Panc1 (cell line): ENCODE measurements at regions not wholly inside any gene's neighbourhood (a gene's known extent, or its start where the extent isn't known, plus 50 kb on each side); places are given as distances from the start of the nearest gene placed in this dataset.

Experiments used
- ATAC-seq: fragments of 200-7000 bp; cut with Tn5 transposase; 2 replicates; pipeline ENCODE4 v1.9.1; 2020; ENCODE audit warnings: mild to moderate bottlenecking, moderate library complexity
- BruUV-seq: library from RNA; stranded (reverse); fragments of 400-500 nt; replicated peaks from 2 replicates; lab custom pipeline; 2021; lab: Mats Ljungman, UMichigan
- CTCF ChIA-PET: fragments of 300-600 bp; sonication (Branson Sonifier 250); formaldehyde crosslinking; loops from one replicate; lab custom pipeline; 2022; ENCODE audit warnings: antibody characterized with exemption; lab: Charles Lee
- POLR2A ChIA-PET: fragments of 300-600 bp; sonication (Branson Sonifier 250); formaldehyde crosslinking; loops from one replicate; lab custom pipeline; 2022; ENCODE audit warnings: antibody characterized with exemption; lab: Charles Lee
- DNase-seq: peaks from one replicate; pipeline ENCODE4 v3.0.0-alpha.2; 2010; ENCODE audit warnings: low read depth, low spot score
- H3K27ac ChIP-seq: 2 replicates; pipeline ENCODE4 v1.5.1; 2011; ENCODE audit warnings: mild to moderate bottlenecking, low read length, inconsistent platforms
- H3K27me3 ChIP-seq: fragments of 200-500 bp; sonication (Bioruptor generic); 2 replicates; pipeline ENCODE4 v1.6.0; 2014; ENCODE audit warnings: low read length, inconsistent platforms; ENCODE audit not compliant: control insufficient read depth, insufficient read depth
- H3K36me3 ChIP-seq: fragments of 200-500 bp; sonication (Bioruptor generic); 2 replicates; pipeline ENCODE4 v1.5.1; 2014; ENCODE audit warnings: inconsistent platforms, mild to moderate bottlenecking, low read length, moderate library complexity; ENCODE audit not compliant: control insufficient read depth, insufficient read depth
- H3K4me1 ChIP-seq: 2 replicates; pipeline ENCODE4 v1.5.1; 2011; ENCODE audit warnings: inconsistent platforms, mild to moderate bottlenecking, low read length, moderate library complexity; ENCODE audit not compliant: control insufficient read depth, insufficient read depth
- H3K4me3 ChIP-seq, 2 experiments: 2 replicates each; pipeline ENCODE4 v1.5.1; 2011 to 2012; ENCODE audit warnings: low read depth in 2 of 2, low read length in 2 of 2, mild to moderate bottlenecking in 2 of 2, inconsistent platforms in 1 of 2, moderate library complexity in 1 of 2
- H3K9me3 ChIP-seq: fragments of 200-500 bp; sonication (Bioruptor generic); 2 replicates; pipeline ENCODE4 v1.5.1; 2014; ENCODE audit warnings: low read depth, mild to moderate bottlenecking, inconsistent platforms, low read length, moderate library complexity; ENCODE audit not compliant: control insufficient read depth, insufficient read depth
- POLR2AphosphoS5 ChIP-seq: IDR thresholded peaks from 2 replicates; pipeline ENCODE4 v1.6.1; 2012; ENCODE audit warnings: mild to moderate bottlenecking, low read depth, low read length, moderate library complexity
- SIN3A ChIP-seq: IDR thresholded peaks from 2 replicates; pipeline ENCODE4 v1.6.1; 2012; ENCODE audit warnings: low read depth, mild to moderate bottlenecking, low read length, moderate library complexity, borderline replicate concordance; ENCODE audit not compliant: insufficient read depth
- TCF7L2 ChIP-seq: IDR thresholded peaks from 2 replicates; pipeline ENCODE4 v1.6.1; 2011; ENCODE audit warnings: mild to moderate bottlenecking, low read depth, low read length, inconsistent platforms
- in situ Hi-C: cut with HindIII; loops from 2 replicates; pipeline ENCODE4 v1.10.0; 2016; ENCODE audit warnings: low sequenced_read_pairs, low pct_unique_long_range_greater_than_20kb
- intact Hi-C: fragments of 100-400 bp; cut with micrococcal nuclease; formaldehyde crosslinking; loops from one replicate; pipeline ENCODE4 v1.10.0; 2022; ENCODE audit not compliant: unreplicated experiment
- TF ChIP-seq, protein P1 (sequence below), 2 experiments: IDR thresholded peaks; 2 replicates each; pipeline ENCODE4 v1.6.1; 2011 to 2012; ENCODE audit warnings: low read depth in 2 of 2, control low read depth in 1 of 2, low read length in 1 of 2, mild to moderate bottlenecking in 1 of 2, moderate library complexity in 1 of 2; ENCODE audit not compliant: insufficient read depth in 1 of 2
- TF ChIP-seq, protein P2 (sequence below): fragments of 450-650 bp; IDR thresholded peaks from 2 replicates; pipeline ENCODE4 v1.5.1; 2017; ENCODE audit warnings: mild to moderate bottlenecking

DNA sequence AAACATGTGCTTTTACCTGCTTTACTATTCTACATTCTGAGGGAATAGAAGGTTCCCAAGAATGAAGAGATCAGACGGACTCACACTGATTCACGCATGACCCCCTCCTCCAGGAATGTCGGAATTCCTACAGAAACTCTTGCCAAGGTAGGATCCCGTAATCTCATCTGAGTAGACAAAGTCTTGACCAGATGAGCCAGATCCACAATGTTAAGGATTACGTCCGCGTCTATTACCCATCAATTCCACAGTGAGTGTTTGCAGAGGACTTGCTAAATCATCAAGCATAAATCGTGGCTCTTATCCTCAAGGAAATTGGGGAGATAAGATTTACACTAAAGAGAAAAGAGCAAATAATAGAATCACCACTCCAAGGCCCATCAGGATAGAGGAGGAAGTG is 245.9 kb upstream of the FOXQ1 start:
- H3K27me3 ChIP-seq, result no peaks in the 10 kb centered on the region; the same call in 1 of the 2 replicates
- no peaks in the 10 kb centered on the region for H3K36me3 ChIP-seq
- in situ Hi-C loops (no loop called here), intact Hi-C loops (no loop called here)
- ChIA-PET POLR2A (no interaction called here), CTCF (no interaction called here)
- no peak overlapping the region for H3K27ac ChIP-seq
- no peaks in the 10 kb centered on the region for H3K9me3 ChIP-seq
- no peak overlapping the region for H3K4me3 ChIP-seq
- no TSS peak for BruUV-seq
- ATAC-seq, result no peak
- peaks cover 4% of the 10 kb centered on the region; the same call in 1 of the 2 replicates for H3K4me1 ChIP-seq
- TF ChIP-seq, protein P1, sequence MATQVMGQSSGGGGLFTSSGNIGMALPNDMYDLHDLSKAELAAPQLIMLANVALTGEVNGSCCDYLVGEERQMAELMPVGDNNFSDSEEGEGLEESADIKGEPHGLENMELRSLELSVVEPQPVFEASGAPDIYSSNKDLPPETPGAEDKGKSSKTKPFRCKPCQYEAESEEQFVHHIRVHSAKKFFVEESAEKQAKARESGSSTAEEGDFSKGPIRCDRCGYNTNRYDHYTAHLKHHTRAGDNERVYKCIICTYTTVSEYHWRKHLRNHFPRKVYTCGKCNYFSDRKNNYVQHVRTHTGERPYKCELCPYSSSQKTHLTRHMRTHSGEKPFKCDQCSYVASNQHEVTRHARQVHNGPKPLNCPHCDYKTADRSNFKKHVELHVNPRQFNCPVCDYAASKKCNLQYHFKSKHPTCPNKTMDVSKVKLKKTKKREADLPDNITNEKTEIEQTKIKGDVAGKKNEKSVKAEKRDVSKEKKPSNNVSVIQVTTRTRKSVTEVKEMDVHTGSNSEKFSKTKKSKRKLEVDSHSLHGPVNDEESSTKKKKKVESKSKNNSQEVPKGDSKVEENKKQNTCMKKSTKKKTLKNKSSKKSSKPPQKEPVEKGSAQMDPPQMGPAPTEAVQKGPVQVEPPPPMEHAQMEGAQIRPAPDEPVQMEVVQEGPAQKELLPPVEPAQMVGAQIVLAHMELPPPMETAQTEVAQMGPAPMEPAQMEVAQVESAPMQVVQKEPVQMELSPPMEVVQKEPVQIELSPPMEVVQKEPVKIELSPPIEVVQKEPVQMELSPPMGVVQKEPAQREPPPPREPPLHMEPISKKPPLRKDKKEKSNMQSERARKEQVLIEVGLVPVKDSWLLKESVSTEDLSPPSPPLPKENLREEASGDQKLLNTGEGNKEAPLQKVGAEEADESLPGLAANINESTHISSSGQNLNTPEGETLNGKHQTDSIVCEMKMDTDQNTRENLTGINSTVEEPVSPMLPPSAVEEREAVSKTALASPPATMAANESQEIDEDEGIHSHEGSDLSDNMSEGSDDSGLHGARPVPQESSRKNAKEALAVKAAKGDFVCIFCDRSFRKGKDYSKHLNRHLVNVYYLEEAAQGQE (IDR thresholded peaks at IDR 0.05; ENCODE audit: insufficient read depth in 1 of 2, low read depth in 2 of 2, low read length in 1 of 2), result no peak
- no peak for TF ChIP-seq SIN3A
- no peak for TF ChIP-seq POLR2AphosphoS5
- no peak for TF ChIP-seq TCF7L2
- TF ChIP-seq, protein P2, sequence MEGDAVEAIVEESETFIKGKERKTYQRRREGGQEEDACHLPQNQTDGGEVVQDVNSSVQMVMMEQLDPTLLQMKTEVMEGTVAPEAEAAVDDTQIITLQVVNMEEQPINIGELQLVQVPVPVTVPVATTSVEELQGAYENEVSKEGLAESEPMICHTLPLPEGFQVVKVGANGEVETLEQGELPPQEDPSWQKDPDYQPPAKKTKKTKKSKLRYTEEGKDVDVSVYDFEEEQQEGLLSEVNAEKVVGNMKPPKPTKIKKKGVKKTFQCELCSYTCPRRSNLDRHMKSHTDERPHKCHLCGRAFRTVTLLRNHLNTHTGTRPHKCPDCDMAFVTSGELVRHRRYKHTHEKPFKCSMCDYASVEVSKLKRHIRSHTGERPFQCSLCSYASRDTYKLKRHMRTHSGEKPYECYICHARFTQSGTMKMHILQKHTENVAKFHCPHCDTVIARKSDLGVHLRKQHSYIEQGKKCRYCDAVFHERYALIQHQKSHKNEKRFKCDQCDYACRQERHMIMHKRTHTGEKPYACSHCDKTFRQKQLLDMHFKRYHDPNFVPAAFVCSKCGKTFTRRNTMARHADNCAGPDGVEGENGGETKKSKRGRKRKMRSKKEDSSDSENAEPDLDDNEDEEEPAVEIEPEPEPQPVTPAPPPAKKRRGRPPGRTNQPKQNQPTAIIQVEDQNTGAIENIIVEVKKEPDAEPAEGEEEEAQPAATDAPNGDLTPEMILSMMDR, result no peak
- DNase-seq, result no peak

GRCh38 chr6:1063671-1064355 is 248.1 kb upstream of the FOXQ1 start:
- Histone ChIP-seq H3K4me1 (no peaks in the 10 kb centered on the region), H3K4me3 (no peak overlapping the region), H3K36me3 (no peaks in the 10 kb centered on the region), H3K9me3 (no peaks in the 10 kb centered on the region), H3K27me3 (no peaks in the 10 kb centered on the region; the same call in 1 of the 2 replicates), H3K27ac (no peak overlapping the region)
- intact Hi-C loops (no loop called here), in situ Hi-C loops (no loop called here)
- ChIA-PET POLR2A (no interaction called here), CTCF (no interaction called here)
- no peak for TF ChIP-seq TCF7L2
- no peak for TF ChIP-seq SIN3A
- TF ChIP-seq POLR2AphosphoS5, result no peak
- TF ChIP-seq, protein P2, result no peak
- TF ChIP-seq, protein P1 (IDR thresholded peaks at IDR 0.05; ENCODE audit: insufficient read depth in 1 of 2, low read depth in 2 of 2, low read length in 1 of 2), result no peak
- DNase-seq (no peak), ATAC-seq (no peak)
- BruUV-seq, result no TSS peak
